ENCODE measurements at regions not wholly inside any gene's neighbourhood (a gene's known extent, or its start where the extent isn't known, plus 50 kb on each side); places are given as distances from the start of the nearest gene placed in this dataset.

GRCh38 chr4:34158878-34159277 is 2085.4 kb downstream of the ARAP2 start:
- TF ChIP-seq EZH2phosphoT487 (IDR thresholded peaks at IDR 0.05; ENCODE audit: insufficient read depth, low read depth), result no peak
- no peak for TF ChIP-seq EZH2 (IDR thresholded peaks at IDR 0.05; ENCODE audit: insufficient read depth, poor library complexity, severe bottlenecking)
